ENCODE measurements at regions not wholly inside any gene's neighbourhood (a gene's known extent, or its start where the extent isn't known, plus 50 kb on each side); places are given as distances from the start of the nearest gene placed in this dataset.
"Not testable (repeated sequence)": the region's sequence is repeated elsewhere in the genome, so short reads cannot be mapped to it uniquely, and the experiment has no call there.

- H3K9me3 Mint-ChIP-seq; DNase-seq; H3K27me3 Mint-ChIP-seq; H3K36me3 Mint-ChIP-seq; H3K4me1 Mint-ChIP-seq; H3K4me3 Mint-ChIP-seq; H3K27ac Mint-ChIP-seq; ATAC-seq (ENCODE audit: low read depth in 2 of 2): not testable (repeated sequence)
Measured at GRCh38 chr2:97431169-97431725, 158.4 kb downstream of the ANKRD36B start.

- ATAC-seq (ENCODE audit: low read depth in 2 of 2); H3K4me1 Mint-ChIP-seq; DNase-seq; H3K27me3 Mint-ChIP-seq; H3K27ac Mint-ChIP-seq; H3K36me3 Mint-ChIP-seq; H3K4me3 Mint-ChIP-seq; H3K9me3 Mint-ChIP-seq: not testable (repeated sequence)
Measured at GRCh38 chr2:97422376-97422775, 167.3 kb downstream of the ANKRD36B start.

- not testable (repeated sequence) for ATAC-seq (ENCODE audit: low read depth in 2 of 2); H3K27ac Mint-ChIP-seq; H3K9me3 Mint-ChIP-seq; H3K36me3 Mint-ChIP-seq; DNase-seq; H3K4me3 Mint-ChIP-seq; H3K27me3 Mint-ChIP-seq; H3K4me1 Mint-ChIP-seq
Measured at GRCh38 chr2:97406340-97406739, 183.3 kb downstream of the ANKRD36B start.

GRCh38 chr2:97405172-97405737, 184.4 kb downstream of the ANKRD36B start:
- not testable (repeated sequence) for H3K4me3 Mint-ChIP-seq; H3K9me3 Mint-ChIP-seq; ATAC-seq (ENCODE audit: low read depth in 2 of 2); DNase-seq; H3K27me3 Mint-ChIP-seq; H3K4me1 Mint-ChIP-seq; H3K27ac Mint-ChIP-seq; H3K36me3 Mint-ChIP-seq

- H3K27me3 Mint-ChIP-seq; H3K9me3 Mint-ChIP-seq; ATAC-seq (ENCODE audit: low read depth in 2 of 2); H3K27ac Mint-ChIP-seq; DNase-seq; H3K4me3 Mint-ChIP-seq; H3K36me3 Mint-ChIP-seq; H3K4me1 Mint-ChIP-seq: not testable (repeated sequence)
Measured at GRCh38 chr2:97402678-97403077, 187.0 kb downstream of the ANKRD36B start.

GRCh38 chr2:97395691-97396090, 194.0 kb downstream of the ANKRD36B start:
- DNase-seq; ATAC-seq (ENCODE audit: low read depth in 2 of 2); H3K4me3 Mint-ChIP-seq; H3K27me3 Mint-ChIP-seq; H3K4me1 Mint-ChIP-seq; H3K36me3 Mint-ChIP-seq; H3K9me3 Mint-ChIP-seq; H3K27ac Mint-ChIP-seq: not testable (repeated sequence)

- H3K36me3 Mint-ChIP-seq; H3K27ac Mint-ChIP-seq; ATAC-seq (ENCODE audit: low read depth in 2 of 2); H3K9me3 Mint-ChIP-seq; H3K4me3 Mint-ChIP-seq; H3K27me3 Mint-ChIP-seq; DNase-seq; H3K4me1 Mint-ChIP-seq: not testable (repeated sequence)
Measured at GRCh38 chr2:97385803-97386202, 203.9 kb downstream of the ANKRD36B start.

- not testable (repeated sequence) for H3K4me3 Mint-ChIP-seq, H3K27me3 Mint-ChIP-seq, H3K9me3 Mint-ChIP-seq, H3K36me3 Mint-ChIP-seq, DNase-seq, H3K27ac Mint-ChIP-seq, H3K4me1 Mint-ChIP-seq
- ATAC-seq (ENCODE audit: low read depth in 2 of 2), result peak; percentile 77 to 81
Measured at GRCh38 chr2:97375913-97376312, 213.8 kb downstream of the ANKRD36B start.

GRCh38 chr2:97374426-97374825, 215.3 kb downstream of the ANKRD36B start:
- H3K9me3 Mint-ChIP-seq, H3K4me1 Mint-ChIP-seq, H3K27me3 Mint-ChIP-seq, DNase-seq, H3K27ac Mint-ChIP-seq, H3K4me3 Mint-ChIP-seq, H3K36me3 Mint-ChIP-seq: not testable (repeated sequence)
- ATAC-seq (ENCODE audit: low read depth in 2 of 2), result peak; percentile 75 to 77

GRCh38 chr2:97363159-97363558, 226.5 kb downstream of the ANKRD36B start:
- not testable (repeated sequence) for DNase-seq; H3K36me3 Mint-ChIP-seq; H3K4me1 Mint-ChIP-seq; H3K4me3 Mint-ChIP-seq; H3K9me3 Mint-ChIP-seq; ATAC-seq (ENCODE audit: low read depth in 2 of 2); H3K27ac Mint-ChIP-seq
- peaks cover 0 to 16% (median 0%) of the 10 kb centered on the region in 3 donors for H3K27me3 Mint-ChIP-seq

- Mint-ChIP-seq H3K36me3 (peaks cover 0 to 4% of the 10 kb centered on the region in 2 donors), H3K27me3 (peaks cover 0 to 27% (median 0%) of the 10 kb centered on the region in 3 donors), H3K27ac (no peak overlapping the region), H3K4me3 (no peak overlapping the region), H3K9me3 (no peaks in the 10 kb centered on the region), H3K4me1 (peaks cover 2 to 12% (median 7%) of the 10 kb centered on the region in 3 donors)
- no peak for DNase-seq
- ATAC-seq (ENCODE audit: low read depth in 2 of 2), result no peak
Measured at GRCh38 chr2:97359861-97360584, 229.7 kb downstream of the ANKRD36B start.

- DNase-seq (no peak), ATAC-seq (ENCODE audit: low read depth in 2 of 2) (no peak)
- H3K36me3 Mint-ChIP-seq, result peaks cover 0 to 4% of the 10 kb centered on the region in 2 donors
- peaks cover 10 to 21% (median 11%) of the 10 kb centered on the region in 3 donors for H3K4me1 Mint-ChIP-seq
- peaks cover 0 to 38% (median 3%) of the 10 kb centered on the region in 3 donors for H3K27me3 Mint-ChIP-seq
- no peak overlapping the region for H3K27ac Mint-ChIP-seq
- H3K4me3 Mint-ChIP-seq, result no peak overlapping the region
- no peaks in the 10 kb centered on the region for H3K9me3 Mint-ChIP-seq
Measured at GRCh38 chr2:97355887-97356286, 233.8 kb downstream of the ANKRD36B start.

GRCh38 chr2:97355176-97355575, 234.5 kb downstream of the ANKRD36B start:
- Mint-ChIP-seq H3K27me3 (peaks cover 0 to 37% (median 3%) of the 10 kb centered on the region in 3 donors), H3K4me1 (peaks cover 10 to 21% (median 11%) of the 10 kb centered on the region in 3 donors), H3K36me3 (peaks cover 0 to 4% of the 10 kb centered on the region in 2 donors), H3K4me3 (peak overlapping the region in 3 of 8 donors; percentile 21 to 36 (median 35)), H3K27ac (peak overlapping the region in 1 of 6 donors; percentile 34), H3K9me3 (no peaks in the 10 kb centered on the region)
- DNase-seq (no peak), ATAC-seq (ENCODE audit: low read depth in 2 of 2) (no peak)

- Mint-ChIP-seq H3K27ac (peak overlapping the region in 2 of 6 donors; percentile 34 to 48), H3K4me3 (peak overlapping the region in 7 of 8 donors; percentile 1 to 68 (median 35)), H3K4me1 (peaks cover 10 to 21% (median 11%) of the 10 kb centered on the region in 3 donors), H3K9me3 (no peaks in the 10 kb centered on the region), H3K27me3 (peaks cover 0 to 32% (median 3%) of the 10 kb centered on the region in 3 donors), H3K36me3 (peaks cover 0 to 4% of the 10 kb centered on the region in 2 donors)
- peak; percentile 10 for DNase-seq
- no peak for ATAC-seq (ENCODE audit: low read depth in 2 of 2)
Measured at GRCh38 chr2:97354576-97354975, 235.1 kb downstream of the ANKRD36B start.
